Ascending aorta (tissue), 2 donors: ENCODE measurements at regions not wholly inside any gene's neighbourhood (a gene's known extent, or its start where the extent isn't known, plus 50 kb on each side); places are given as distances from the start of the nearest gene placed in this dataset.

ENCODE experiments used
- DNase-seq, 2 donors: peaks; one replicate each; pipeline ENCODE4 v3.0.0-alpha.2; 2019; ENCODE audit warnings: low spot score in 2 of 2
- H3K27ac ChIP-seq, 2 donors: fragments of 200-600 bp; sonication (generic); one replicate each; pipeline ENCODE4 v1.5.1; 2016 to 2017; ENCODE audit warnings: mild to moderate bottlenecking in 1 of 2
- H3K27me3 ChIP-seq: fragments of 200-600 bp; sonication (generic); one replicate; pipeline ENCODE4 v1.5.1; 2017
- H3K36me3 ChIP-seq, 2 donors: fragments of 200-600 bp; sonication (generic); one replicate each; pipeline ENCODE4 v1.5.1; 2016
- H3K4me1 ChIP-seq, 2 donors: fragments of 200-600 bp; sonication (generic); one replicate each; pipeline ENCODE4 v1.5.1; 2016 to 2017; ENCODE audit warnings: mild to moderate bottlenecking in 1 of 2
- H3K4me3 ChIP-seq, 2 donors: fragments of 200-600 bp; sonication (generic); one replicate each; pipeline ENCODE4 v1.5.1; 2016 to 2017; ENCODE audit warnings: mild to moderate bottlenecking in 1 of 2
- H3K9me3 ChIP-seq, 2 donors: fragments of 200-600 bp; sonication (generic); one replicate each; pipeline ENCODE4 v1.5.1; 2016
- intact Hi-C: fragments of 100-400 bp; cut with DNase I; formaldehyde crosslinking; loops from one replicate; pipeline ENCODE4 v1.15.1; 2023
- TF ChIP-seq, protein P1 (sequence below), 3 experiments: fragments of 200-600 bp in 2 of 3; fragments of 450-650 bp in 1 of 3; sonication (generic) in 2 of 3; IDR thresholded peaks; one replicate each; pipeline ENCODE4 v1.5.1; 2016 to 2019; ENCODE audit warnings: antibody characterized with exemption in 3 of 3, mild to moderate bottlenecking in 1 of 3, moderate library complexity in 1 of 3

DNA sequence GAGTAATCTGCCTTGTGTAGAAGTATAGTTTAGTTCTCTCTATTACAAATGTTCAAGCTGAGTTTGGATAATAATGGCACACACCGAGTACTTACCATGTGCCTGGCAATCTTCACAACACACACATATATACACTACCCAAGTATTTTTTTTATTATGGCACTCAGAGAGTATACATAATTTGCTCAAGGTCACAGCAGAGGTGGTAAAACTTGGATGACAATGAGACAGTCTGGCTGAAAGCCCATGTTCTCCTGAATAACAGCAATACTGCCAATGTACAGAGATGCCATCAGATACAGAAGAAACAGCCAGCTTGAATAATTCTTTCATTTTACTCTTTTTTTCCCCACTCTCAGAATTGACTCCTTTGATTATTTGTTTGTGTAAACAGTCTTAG lies 460.0 kb downstream of the CNTN6 start:
- Histone ChIP-seq H3K27me3 (no peaks in the 10 kb centered on the region), H3K4me1 (no peaks in the 10 kb centered on the region), H3K4me3 (no peak overlapping the region), H3K36me3 (no peaks in the 10 kb centered on the region), H3K9me3 (no peaks in the 10 kb centered on the region), H3K27ac (no peak overlapping the region)
- no peak for DNase-seq
- intact Hi-C loops: no loop called here
- TF ChIP-seq, protein P1, sequence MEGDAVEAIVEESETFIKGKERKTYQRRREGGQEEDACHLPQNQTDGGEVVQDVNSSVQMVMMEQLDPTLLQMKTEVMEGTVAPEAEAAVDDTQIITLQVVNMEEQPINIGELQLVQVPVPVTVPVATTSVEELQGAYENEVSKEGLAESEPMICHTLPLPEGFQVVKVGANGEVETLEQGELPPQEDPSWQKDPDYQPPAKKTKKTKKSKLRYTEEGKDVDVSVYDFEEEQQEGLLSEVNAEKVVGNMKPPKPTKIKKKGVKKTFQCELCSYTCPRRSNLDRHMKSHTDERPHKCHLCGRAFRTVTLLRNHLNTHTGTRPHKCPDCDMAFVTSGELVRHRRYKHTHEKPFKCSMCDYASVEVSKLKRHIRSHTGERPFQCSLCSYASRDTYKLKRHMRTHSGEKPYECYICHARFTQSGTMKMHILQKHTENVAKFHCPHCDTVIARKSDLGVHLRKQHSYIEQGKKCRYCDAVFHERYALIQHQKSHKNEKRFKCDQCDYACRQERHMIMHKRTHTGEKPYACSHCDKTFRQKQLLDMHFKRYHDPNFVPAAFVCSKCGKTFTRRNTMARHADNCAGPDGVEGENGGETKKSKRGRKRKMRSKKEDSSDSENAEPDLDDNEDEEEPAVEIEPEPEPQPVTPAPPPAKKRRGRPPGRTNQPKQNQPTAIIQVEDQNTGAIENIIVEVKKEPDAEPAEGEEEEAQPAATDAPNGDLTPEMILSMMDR (IDR thresholded peaks at IDR 0.05): no peak

DNA sequence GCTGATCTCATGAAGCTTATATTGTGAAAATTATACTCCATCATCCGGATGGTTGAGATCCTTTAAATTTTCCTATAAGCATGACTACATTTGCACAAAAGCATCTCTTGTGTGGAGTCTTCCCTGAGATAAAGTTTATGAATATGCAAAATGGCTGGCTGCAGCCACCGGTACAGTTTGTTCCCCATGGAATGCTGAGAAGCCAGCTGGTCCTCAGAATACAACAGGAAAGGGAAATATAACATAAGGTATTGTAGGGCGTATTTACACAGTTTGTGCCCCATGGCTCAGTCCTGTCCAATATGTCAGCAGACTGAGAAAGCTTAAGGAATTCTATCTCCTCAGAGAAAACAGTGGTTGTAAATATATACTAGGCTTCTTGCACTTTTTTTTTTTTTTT lies 468.6 kb downstream of the CNTN6 start:
- intact Hi-C loops: no loop called here
- no peaks in the 10 kb centered on the region for H3K27me3 ChIP-seq
- H3K4me3 ChIP-seq: no peak overlapping the region
- DNase-seq: no peak
- TF ChIP-seq, protein P1 (IDR thresholded peaks at IDR 0.05): no peak
- H3K36me3 ChIP-seq: no peaks in the 10 kb centered on the region
- no peaks in the 10 kb centered on the region for H3K4me1 ChIP-seq
- no peak overlapping the region for H3K27ac ChIP-seq
- H3K9me3 ChIP-seq: no peaks in the 10 kb centered on the region

DNA sequence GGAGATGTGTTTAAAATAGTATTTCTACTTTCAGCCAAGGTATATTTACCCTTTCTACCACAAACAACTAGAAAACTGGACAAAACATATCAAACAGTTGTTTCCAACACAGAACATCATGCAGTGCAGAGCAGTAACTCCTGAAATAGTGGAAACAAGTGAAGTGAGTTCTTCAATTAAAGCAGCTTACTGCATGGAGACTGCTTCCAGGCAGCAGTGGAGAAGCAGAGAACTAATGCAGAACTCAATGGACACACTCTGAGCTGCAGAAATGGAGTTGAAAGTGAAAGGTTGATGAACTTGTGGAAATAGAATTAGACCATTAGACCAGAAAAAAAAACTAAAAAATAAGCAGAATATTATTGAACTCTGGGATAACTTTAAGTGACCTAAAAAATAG lies 478.9 kb downstream of the CNTN6 start:
- H3K9me3 ChIP-seq: no peaks in the 10 kb centered on the region
- no peaks in the 10 kb centered on the region for H3K4me1 ChIP-seq
- TF ChIP-seq, protein P1 (IDR thresholded peaks at IDR 0.05): no peak
- no peak for DNase-seq
- intact Hi-C loops: no loop called here
- no peak overlapping the region for H3K27ac ChIP-seq
- H3K4me3 ChIP-seq: no peak overlapping the region
- H3K27me3 ChIP-seq: no peaks in the 10 kb centered on the region
- H3K36me3 ChIP-seq: no peaks in the 10 kb centered on the region

DNA sequence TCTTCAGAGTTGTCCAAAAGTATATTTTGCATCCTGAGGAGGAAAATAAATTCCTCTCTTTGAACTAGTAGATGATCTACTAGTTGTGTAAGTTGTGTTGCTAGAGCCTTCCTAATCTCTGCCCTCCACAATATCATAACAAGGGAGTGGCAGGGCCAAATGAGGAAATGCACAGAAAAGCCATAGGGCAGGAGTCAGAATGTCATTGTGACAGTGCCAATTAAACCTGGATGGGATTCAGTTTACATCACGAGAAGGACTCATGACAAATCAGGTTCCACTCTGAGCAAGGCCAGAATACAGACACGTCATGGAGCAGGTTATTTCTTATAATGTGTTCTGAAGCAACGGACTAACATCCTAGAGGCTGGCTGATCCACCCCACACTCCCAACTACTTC lies 483.2 kb downstream of the CNTN6 start:
- no peaks in the 10 kb centered on the region for H3K27me3 ChIP-seq
- no peak for DNase-seq
- TF ChIP-seq, protein P1 (IDR thresholded peaks at IDR 0.05): no peak
- H3K36me3 ChIP-seq: no peaks in the 10 kb centered on the region
- H3K4me3 ChIP-seq: no peak overlapping the region
- intact Hi-C loops: no loop called here
- H3K4me1 ChIP-seq: no peaks in the 10 kb centered on the region
- H3K27ac ChIP-seq: no peak overlapping the region
- H3K9me3 ChIP-seq: no peaks in the 10 kb centered on the region

DNA sequence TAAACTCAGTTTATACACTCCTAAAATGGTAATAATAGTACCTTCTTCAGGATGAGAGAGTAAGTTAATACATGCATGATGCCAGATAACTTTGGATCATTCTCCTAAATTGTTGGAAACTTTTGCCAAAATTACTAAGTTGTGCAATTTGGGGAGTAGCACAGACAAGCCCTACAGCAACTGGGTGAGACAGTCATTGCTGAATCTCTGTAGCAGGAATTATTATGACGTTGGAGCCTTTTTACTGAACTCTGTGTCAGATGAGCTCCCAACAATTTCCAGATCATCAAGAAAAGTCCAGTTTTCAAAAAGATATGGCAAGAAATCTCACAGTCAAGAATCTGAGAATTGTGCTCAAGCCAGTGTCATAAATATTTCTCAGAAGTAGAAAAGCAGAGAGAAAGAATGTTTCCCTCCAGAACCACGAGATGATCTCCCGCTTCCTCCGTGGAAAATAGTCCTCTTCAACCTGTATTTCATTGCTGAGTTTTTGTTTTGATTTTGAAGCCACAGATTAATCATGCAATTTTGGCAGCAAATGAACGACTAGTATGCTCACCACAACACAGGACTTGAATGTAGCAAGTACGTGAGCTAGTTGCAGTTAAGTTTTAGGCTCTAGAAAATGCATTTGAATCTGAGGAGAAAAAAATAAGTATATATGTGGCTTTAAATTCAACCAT lies 485.4 kb downstream of the CNTN6 start:
- no peak for DNase-seq
- TF ChIP-seq, protein P1 (IDR thresholded peaks at IDR 0.05): no peak
- no peak overlapping the region for H3K4me3 ChIP-seq
- H3K27ac ChIP-seq: no peak overlapping the region
- no peaks in the 10 kb centered on the region for H3K27me3 ChIP-seq
- H3K4me1 ChIP-seq: no peaks in the 10 kb centered on the region
- intact Hi-C loops: no loop called here
- H3K9me3 ChIP-seq: no peaks in the 10 kb centered on the region
- H3K36me3 ChIP-seq: no peaks in the 10 kb centered on the region

DNA sequence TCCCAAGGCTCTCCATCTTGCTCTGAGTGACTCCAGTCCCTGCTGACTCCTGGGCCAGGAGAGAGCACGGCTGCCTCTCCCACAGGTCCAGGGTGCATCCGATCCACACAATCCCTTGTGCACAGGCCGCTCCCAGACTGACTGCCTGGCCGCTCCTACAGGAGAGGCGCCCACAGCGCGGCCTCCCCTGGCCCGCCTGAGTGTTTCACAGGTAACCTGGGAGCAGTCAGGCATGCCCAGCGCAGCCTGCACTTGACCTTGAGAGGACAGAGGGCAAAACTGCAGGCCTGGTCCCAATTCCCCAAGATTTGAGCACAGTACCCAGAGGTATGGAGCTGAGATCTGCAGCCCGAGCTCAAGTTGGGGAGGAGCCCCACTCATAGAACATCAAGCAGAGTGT lies 490.2 kb downstream of the CNTN6 start:
- DNase-seq: no peak
- H3K36me3 ChIP-seq: no peaks in the 10 kb centered on the region
- no peaks in the 10 kb centered on the region for H3K4me1 ChIP-seq
- H3K27me3 ChIP-seq: no peaks in the 10 kb centered on the region
- intact Hi-C loops: no loop called here
- no peak overlapping the region for H3K27ac ChIP-seq
- H3K4me3 ChIP-seq: no peak overlapping the region
- TF ChIP-seq, protein P1 (IDR thresholded peaks at IDR 0.05): no peak
- no peaks in the 10 kb centered on the region for H3K9me3 ChIP-seq
